Fibroblast of lung (primary cell): ENCODE measurements at regions not wholly inside any gene's neighbourhood (a gene's known extent, or its start where the extent isn't known, plus 50 kb on each side); places are given as distances from the start of the nearest gene placed in this dataset.

Source experiments
- CTCF ChIP-seq, 2 donors: IDR thresholded peaks in 1 of 2; conservative IDR thresholded peaks in 1 of 2; 1 replicate in 1 of 2; 2 replicates in 1 of 2; pipeline ENCODE4 v1.5.1; 2011 to 2012; ENCODE audit warnings: low read length in 2 of 2, control low read depth in 1 of 2, inconsistent platforms in 1 of 2, low read depth in 1 of 2, mild to moderate bottlenecking in 1 of 2
- EZH2 ChIP-seq: IDR thresholded peaks from 2 replicates; pipeline ENCODE4 v1.5.1; 2012; ENCODE audit warnings: low read length, control low read depth, mild to moderate bottlenecking; ENCODE audit errors: missing control alignments

DNA sequence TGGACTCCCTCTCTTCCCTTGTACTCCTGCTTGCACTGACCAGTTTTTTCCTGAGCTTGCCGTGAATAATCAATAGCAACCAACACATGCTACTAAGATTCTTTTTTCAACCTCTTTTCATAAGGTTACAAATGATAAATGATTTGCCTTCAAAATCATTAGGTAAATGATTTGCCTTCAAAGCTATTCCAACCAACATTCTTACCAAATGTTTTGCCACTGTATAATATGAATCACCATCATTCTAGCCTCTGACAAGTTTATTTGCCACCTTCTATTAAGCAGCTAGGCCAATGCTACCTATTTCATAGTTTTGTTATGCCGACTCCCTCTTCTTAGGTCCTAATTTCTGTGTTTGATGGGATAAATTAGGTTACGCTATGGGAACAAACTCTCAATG lies 385.1 kb downstream of the DTWD2 start:
- TF ChIP-seq CTCF (conservative IDR thresholded peaks at IDR 0.05 in 1 of 2, IDR thresholded peaks at IDR 0.05 in 1 of 2; ENCODE audit: low read depth in 1 of 2, low read length in 2 of 2) (no peak), EZH2 (no peak)
